Smooth muscle cell (in vitro differentiated cells): ENCODE measurements at regions not wholly inside any gene's neighbourhood (a gene's known extent, or its start where the extent isn't known, plus 50 kb on each side); places are given as distances from the start of the nearest gene placed in this dataset.

Experiments
- DNase-seq: peaks from one replicate; lab custom pipeline; 2025; ENCODE audit not compliant: unreplicated experiment; lab: John Stamatoyannopoulos, UW
- H2AFZ ChIP-seq: fragments of 200-600 bp; sonication (generic); 2 replicates; pipeline ENCODE4 v1.6.0; 2016; ENCODE audit warnings: antibody characterized with exemption, low read depth, mild to moderate bottlenecking
- H3F3A ChIP-seq: fragments of 200-600 bp; sonication (generic); 2 replicates; pipeline ENCODE4 v1.6.0; 2017; ENCODE audit warnings: antibody characterized with exemption, low read depth
- H3K27ac ChIP-seq: fragments of 200-600 bp; sonication (generic); 2 replicates; pipeline ENCODE4 v1.5.1; 2016; ENCODE audit warnings: low read depth, mild to moderate bottlenecking
- H3K27me3 ChIP-seq: fragments of 200-600 bp; sonication (generic); 2 replicates; pipeline ENCODE4 v1.6.1; 2016; ENCODE audit warnings: low read depth, mild to moderate bottlenecking
- H3K36me3 ChIP-seq: fragments of 200-600 bp; sonication (generic); 2 replicates; pipeline ENCODE4 v1.5.1; 2016; ENCODE audit warnings: low read depth
- H3K4me1 ChIP-seq: fragments of 200-600 bp; sonication (generic); 2 replicates; pipeline ENCODE4 v1.5.1; 2016; ENCODE audit warnings: low read depth
- H3K4me2 ChIP-seq: fragments of 200-600 bp; sonication (generic); 2 replicates; pipeline ENCODE4 v1.6.0; 2016; ENCODE audit warnings: mild to moderate bottlenecking
- H3K4me3 ChIP-seq: fragments of 200-600 bp; sonication (generic); 2 replicates; pipeline ENCODE4 v1.5.1; 2016; ENCODE audit warnings: mild to moderate bottlenecking
- H3K79me2 ChIP-seq: fragments of 200-600 bp; sonication (generic); 2 replicates; pipeline ENCODE4 v1.6.0; 2016; ENCODE audit warnings: low read depth, mild to moderate bottlenecking
- H3K9ac ChIP-seq: fragments of 200-600 bp; sonication (generic); 2 replicates; pipeline ENCODE4 v1.6.0; 2016; ENCODE audit warnings: low read depth
- H3K9me3 ChIP-seq: fragments of 200-600 bp; sonication (generic); replicated peaks from 2 replicates; pipeline ENCODE4 v1.5.1; 2016; ENCODE audit warnings: low read depth
- H4K20me1 ChIP-seq: fragments of 200-600 bp; sonication (generic); 2 replicates; pipeline ENCODE4 v1.6.0; 2016; ENCODE audit warnings: low read depth
- WGBS: methylation state at CpG from one replicate; pipeline ENCODE4 v1.1.7; 2016; ENCODE audit warnings: low lambda C conversion rate; 5-methylcytosine and 5-hydroxymethylcytosine counted together
- TF ChIP-seq, protein P1 (sequence below): fragments of 200-600 bp; sonication (generic); IDR thresholded peaks from 2 replicates; pipeline ENCODE4 v1.5.1; 2017; ENCODE audit warnings: borderline replicate concordance, mild to moderate bottlenecking, antibody characterized with exemption; ENCODE audit not compliant: insufficient read depth, poor library complexity, severe bottlenecking

DNA sequence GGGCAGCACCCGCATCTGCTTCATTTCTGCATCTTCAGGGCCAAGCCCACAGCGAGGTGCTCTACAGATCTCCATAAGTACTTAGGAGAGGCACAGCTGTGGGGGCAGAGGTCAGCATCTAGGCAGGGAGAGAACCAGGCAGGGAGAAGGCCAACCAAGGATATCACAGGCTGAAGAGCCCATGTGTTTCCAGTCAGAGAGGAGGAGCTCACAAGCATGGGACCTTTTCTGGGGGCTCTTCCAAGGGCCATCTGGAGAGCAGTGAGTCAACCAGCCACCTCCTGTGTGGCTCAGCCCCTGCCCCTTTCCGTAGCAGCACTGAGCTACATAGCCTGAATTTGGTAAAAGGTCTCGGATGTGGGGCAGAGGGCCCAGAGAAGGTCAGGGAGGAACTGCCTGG, 78.5 kb downstream of the ARL6IP4 start:
- WGBS, result 80% methylated on average over 4 of the region's 4 CpGs
- H3K4me3 ChIP-seq, result no peak overlapping the region
- H3K4me2 ChIP-seq, result no peak overlapping the region
- no peaks in the 10 kb centered on the region for H3F3A ChIP-seq
- no peak overlapping the region for H2AFZ ChIP-seq
- no peaks in the 10 kb centered on the region for H3K36me3 ChIP-seq
- TF ChIP-seq, protein P1, sequence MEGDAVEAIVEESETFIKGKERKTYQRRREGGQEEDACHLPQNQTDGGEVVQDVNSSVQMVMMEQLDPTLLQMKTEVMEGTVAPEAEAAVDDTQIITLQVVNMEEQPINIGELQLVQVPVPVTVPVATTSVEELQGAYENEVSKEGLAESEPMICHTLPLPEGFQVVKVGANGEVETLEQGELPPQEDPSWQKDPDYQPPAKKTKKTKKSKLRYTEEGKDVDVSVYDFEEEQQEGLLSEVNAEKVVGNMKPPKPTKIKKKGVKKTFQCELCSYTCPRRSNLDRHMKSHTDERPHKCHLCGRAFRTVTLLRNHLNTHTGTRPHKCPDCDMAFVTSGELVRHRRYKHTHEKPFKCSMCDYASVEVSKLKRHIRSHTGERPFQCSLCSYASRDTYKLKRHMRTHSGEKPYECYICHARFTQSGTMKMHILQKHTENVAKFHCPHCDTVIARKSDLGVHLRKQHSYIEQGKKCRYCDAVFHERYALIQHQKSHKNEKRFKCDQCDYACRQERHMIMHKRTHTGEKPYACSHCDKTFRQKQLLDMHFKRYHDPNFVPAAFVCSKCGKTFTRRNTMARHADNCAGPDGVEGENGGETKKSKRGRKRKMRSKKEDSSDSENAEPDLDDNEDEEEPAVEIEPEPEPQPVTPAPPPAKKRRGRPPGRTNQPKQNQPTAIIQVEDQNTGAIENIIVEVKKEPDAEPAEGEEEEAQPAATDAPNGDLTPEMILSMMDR, result no peak
- DNase-seq, result no peak
- peaks cover 16% of the 10 kb centered on the region for H4K20me1 ChIP-seq
- H3K79me2 ChIP-seq, result no peaks in the 10 kb centered on the region
- no peaks in the 10 kb centered on the region for H3K4me1 ChIP-seq
- no peaks in the 10 kb centered on the region for H3K27me3 ChIP-seq
- no peaks in the 10 kb centered on the region for H3K9me3 ChIP-seq
- no peak overlapping the region for H3K9ac ChIP-seq
- no peak overlapping the region for H3K27ac ChIP-seq

DNA sequence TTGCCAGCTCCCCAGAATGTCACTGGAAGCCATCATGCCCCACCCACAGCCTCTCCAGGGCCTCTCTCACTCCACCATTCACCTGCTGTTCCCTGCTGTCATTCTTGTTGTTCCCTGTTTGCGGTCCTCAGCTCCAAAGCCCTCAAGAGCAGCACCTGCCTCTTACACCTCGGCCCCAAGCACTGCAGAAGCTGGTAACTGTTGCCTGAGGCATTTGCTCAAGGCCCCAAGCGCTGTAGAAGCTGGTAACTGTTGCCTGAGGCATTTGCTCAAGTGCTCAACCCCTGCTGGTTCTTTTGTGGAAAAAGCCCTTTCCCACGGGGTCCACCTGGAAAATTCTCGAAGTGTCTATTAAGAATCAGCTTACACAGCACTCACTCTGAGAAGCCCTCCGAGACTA, 78.0 kb downstream of the ARL6IP4 start:
- Histone ChIP-seq H3K27ac (no peak overlapping the region), H3K27me3 (no peaks in the 10 kb centered on the region), H2AFZ (no peak overlapping the region), H3K4me2 (no peak overlapping the region), H3K36me3 (no peaks in the 10 kb centered on the region), H3K9ac (no peak overlapping the region), H3K9me3 (no peaks in the 10 kb centered on the region), H3K79me2 (no peaks in the 10 kb centered on the region), H3K4me1 (no peaks in the 10 kb centered on the region), H4K20me1 (peaks cover 13% of the 10 kb centered on the region), H3F3A (no peaks in the 10 kb centered on the region), H3K4me3 (no peak overlapping the region)
- WGBS, result 93% methylated on average over 6 of the region's 6 CpGs
- TF ChIP-seq, protein P1, result no peak
- DNase-seq, result no peak

DNA sequence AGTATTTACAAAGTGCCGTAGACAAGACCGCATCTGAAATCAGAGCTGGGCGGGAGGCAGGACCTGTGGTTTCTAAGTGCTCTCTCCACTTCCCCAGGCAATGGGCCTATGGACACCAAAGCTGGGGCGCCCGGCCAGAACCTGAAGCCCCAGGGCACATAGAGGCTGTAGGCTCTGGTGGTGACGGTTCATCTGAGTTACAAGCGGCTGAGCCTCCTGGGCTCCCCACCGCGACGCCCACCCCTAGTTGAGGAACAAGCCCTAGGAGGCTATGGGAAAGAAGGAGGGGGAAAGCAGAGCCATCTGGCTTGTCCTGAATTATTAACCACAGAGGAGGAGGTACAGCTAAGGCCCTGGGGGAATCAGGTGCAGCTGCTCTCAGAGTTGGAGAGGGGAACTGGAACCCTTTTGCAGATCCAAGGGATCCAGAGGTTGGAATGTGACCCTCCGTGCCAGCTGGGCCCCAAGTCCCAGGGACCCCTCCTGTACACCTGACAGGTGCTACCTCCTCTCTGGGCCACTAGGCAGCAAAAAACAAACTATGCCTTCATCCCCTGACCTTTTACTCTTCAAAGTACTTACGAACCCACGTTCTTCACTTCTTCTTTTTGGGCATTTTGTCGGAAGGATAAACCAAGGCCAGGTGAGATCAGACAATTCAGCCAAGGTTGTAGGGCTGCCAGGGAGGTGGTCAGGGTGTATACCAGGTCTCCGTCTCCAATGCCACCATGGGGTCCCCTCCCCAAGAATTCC, 77.2 kb downstream of the ARL6IP4 start:
- Histone ChIP-seq H3K4me1 (no peaks in the 10 kb centered on the region), H3K27ac (no peak overlapping the region), H3K4me2 (no peak overlapping the region), H3K9me3 (no peaks in the 10 kb centered on the region), H2AFZ (no peak overlapping the region), H3K36me3 (no peaks in the 10 kb centered on the region), H3F3A (no peaks in the 10 kb centered on the region), H3K9ac (no peak overlapping the region), H3K27me3 (no peaks in the 10 kb centered on the region), H3K79me2 (no peaks in the 10 kb centered on the region), H3K4me3 (no peak overlapping the region), H4K20me1 (peaks cover 6% of the 10 kb centered on the region)
- 99% methylated on average over 15 of the region's 15 CpGs for WGBS
- no peak for DNase-seq
- TF ChIP-seq, protein P1, result no peak

DNA sequence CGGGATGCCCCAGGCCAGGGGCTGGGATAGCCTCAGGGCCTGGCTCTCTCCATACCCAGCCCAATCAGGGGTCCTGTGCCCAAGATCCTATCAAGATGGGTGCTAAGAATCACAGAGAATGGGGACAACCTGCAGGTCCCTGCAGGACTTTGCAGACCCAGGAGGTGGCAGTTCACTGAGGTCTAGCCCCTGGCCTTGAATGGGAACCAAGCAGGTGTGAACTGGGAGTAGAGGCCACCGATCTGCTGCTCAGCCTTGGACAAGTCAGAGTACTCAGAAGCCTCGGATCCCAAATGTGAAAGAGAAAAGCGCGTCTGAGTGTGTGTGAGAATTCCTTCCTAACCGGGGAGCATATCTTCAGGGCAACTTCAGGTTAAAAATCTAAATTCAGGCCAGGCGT, 76.2 kb downstream of the ARL6IP4 start:
- no peaks in the 10 kb centered on the region for H3K36me3 ChIP-seq
- no peak overlapping the region for H3K4me3 ChIP-seq
- TF ChIP-seq, protein P1, result no peak
- H3K4me1 ChIP-seq, result no peaks in the 10 kb centered on the region
- H3K9ac ChIP-seq, result no peak overlapping the region
- H3F3A ChIP-seq, result no peaks in the 10 kb centered on the region
- no peaks in the 10 kb centered on the region for H3K79me2 ChIP-seq
- H3K27ac ChIP-seq, result no peak overlapping the region
- H3K4me2 ChIP-seq, result no peak overlapping the region
- H2AFZ ChIP-seq, result no peak overlapping the region
- no peaks in the 10 kb centered on the region for H3K9me3 ChIP-seq
- no peaks in the 10 kb centered on the region for H3K27me3 ChIP-seq
- DNase-seq, result no peak
- H4K20me1 ChIP-seq, result peaks cover 6% of the 10 kb centered on the region
- over 99% methylated on average over 7 of the region's 7 CpGs for WGBS
